ENCODE measurements at regions not wholly inside any gene's neighbourhood (a gene's known extent, or its start where the extent isn't known, plus 50 kb on each side); places are given as distances from the start of the nearest gene placed in this dataset.

DNA sequence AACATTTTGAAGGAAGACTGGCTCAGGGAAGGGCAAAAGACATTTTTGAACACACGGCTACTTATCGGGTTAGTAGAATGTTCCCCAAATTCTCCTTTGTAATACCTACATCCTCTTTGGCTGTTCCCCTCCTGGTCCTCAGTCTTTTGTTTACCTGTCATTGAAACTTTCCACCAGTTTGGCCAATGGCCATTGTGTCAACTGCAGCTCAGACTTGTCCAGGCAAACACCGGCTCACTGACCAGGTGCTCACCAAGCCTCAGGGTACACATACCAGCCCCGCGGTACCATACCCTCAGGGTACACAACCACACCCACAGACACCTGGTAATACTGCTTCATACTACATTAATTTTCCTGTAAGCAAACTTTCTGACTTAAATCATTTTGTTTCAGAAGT, 84.8 kb upstream of the ZNF648 start:
- TF ChIP-seq, protein P1, sequence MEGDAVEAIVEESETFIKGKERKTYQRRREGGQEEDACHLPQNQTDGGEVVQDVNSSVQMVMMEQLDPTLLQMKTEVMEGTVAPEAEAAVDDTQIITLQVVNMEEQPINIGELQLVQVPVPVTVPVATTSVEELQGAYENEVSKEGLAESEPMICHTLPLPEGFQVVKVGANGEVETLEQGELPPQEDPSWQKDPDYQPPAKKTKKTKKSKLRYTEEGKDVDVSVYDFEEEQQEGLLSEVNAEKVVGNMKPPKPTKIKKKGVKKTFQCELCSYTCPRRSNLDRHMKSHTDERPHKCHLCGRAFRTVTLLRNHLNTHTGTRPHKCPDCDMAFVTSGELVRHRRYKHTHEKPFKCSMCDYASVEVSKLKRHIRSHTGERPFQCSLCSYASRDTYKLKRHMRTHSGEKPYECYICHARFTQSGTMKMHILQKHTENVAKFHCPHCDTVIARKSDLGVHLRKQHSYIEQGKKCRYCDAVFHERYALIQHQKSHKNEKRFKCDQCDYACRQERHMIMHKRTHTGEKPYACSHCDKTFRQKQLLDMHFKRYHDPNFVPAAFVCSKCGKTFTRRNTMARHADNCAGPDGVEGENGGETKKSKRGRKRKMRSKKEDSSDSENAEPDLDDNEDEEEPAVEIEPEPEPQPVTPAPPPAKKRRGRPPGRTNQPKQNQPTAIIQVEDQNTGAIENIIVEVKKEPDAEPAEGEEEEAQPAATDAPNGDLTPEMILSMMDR (IDR thresholded peaks at IDR 0.05; ENCODE audit: borderline replicate concordance, extremely low read depth, insufficient read depth): no peak
- H3K36me3 ChIP-seq (ENCODE audit: control insufficient read depth in 2 of 3, insufficient read depth in 3 of 3, low read length in 3 of 3): no peaks in the 10 kb centered on the region
- H3K9me3 ChIP-seq (ENCODE audit: control insufficient read depth in 2 of 3, insufficient read depth in 1 of 3, low read length in 3 of 3): no peaks in the 10 kb centered on the region
- H3K27me3 ChIP-seq (ENCODE audit: control insufficient read depth, insufficient read depth, low read length): no peaks in the 10 kb centered on the region
- no peak overlapping the region for H3K27ac ChIP-seq (ENCODE audit: low read depth in 2 of 2, low read length in 2 of 2)
- peaks cover 0 to 22% (median 17%) of the 10 kb centered on the region in 3 donors for H3K4me1 ChIP-seq (ENCODE audit: control insufficient read depth in 2 of 3, insufficient read depth in 2 of 3, low read depth in 1 of 3, low read length in 3 of 3)
- intact Hi-C loops (cut with DNase I): loop anchor here (10.0 kb wide), 1 partner anchor 249 kb away; the partner anchor contains the start of gene GLUL
- no peak overlapping the region for H3K9ac ChIP-seq (ENCODE audit: low read length in 3 of 3)
- FAIRE-seq: no peak
- no peak overlapping the region for H3K4me3 ChIP-seq (ENCODE audit: low read length in 3 of 3)
- DNase-seq: no peak

GRCh38 chr1:182145441-182145840, 83.9 kb upstream of the ZNF648 start:
- DNase-seq (no peak), FAIRE-seq (no peak)
- no peak overlapping the region for H3K9ac ChIP-seq (ENCODE audit: low read length in 3 of 3)
- TF ChIP-seq, protein P1 (IDR thresholded peaks at IDR 0.05; ENCODE audit: borderline replicate concordance, extremely low read depth, insufficient read depth): no peak
- no peak overlapping the region for H3K4me3 ChIP-seq (ENCODE audit: low read length in 3 of 3)
- peaks cover 0 to 22% (median 17%) of the 10 kb centered on the region in 3 donors for H3K4me1 ChIP-seq (ENCODE audit: control insufficient read depth in 2 of 3, insufficient read depth in 2 of 3, low read depth in 1 of 3, low read length in 3 of 3)
- H3K9me3 ChIP-seq (ENCODE audit: control insufficient read depth in 2 of 3, insufficient read depth in 1 of 3, low read length in 3 of 3): no peaks in the 10 kb centered on the region
- H3K36me3 ChIP-seq (ENCODE audit: control insufficient read depth in 2 of 3, insufficient read depth in 3 of 3, low read length in 3 of 3): no peaks in the 10 kb centered on the region
- H3K27ac ChIP-seq (ENCODE audit: low read depth in 2 of 2, low read length in 2 of 2): peak overlapping the region; percentile 61 to 91
- no peaks in the 10 kb centered on the region for H3K27me3 ChIP-seq (ENCODE audit: control insufficient read depth, insufficient read depth, low read length)
- intact Hi-C loops (cut with DNase I): loop anchor here (10.0 kb wide), 1 partner anchor 249 kb away; the partner anchor contains the start of gene GLUL

- no peak overlapping the region for H3K4me3 ChIP-seq (ENCODE audit: low read length in 3 of 3)
- DNase-seq (no peak), FAIRE-seq (no peak)
- no peaks in the 10 kb centered on the region for H3K9me3 ChIP-seq (ENCODE audit: control insufficient read depth in 2 of 3, insufficient read depth in 1 of 3, low read length in 3 of 3)
- H3K27ac ChIP-seq (ENCODE audit: low read depth in 2 of 2, low read length in 2 of 2): peak overlapping the region; percentile 91 to 93
- H3K4me1 ChIP-seq (ENCODE audit: control insufficient read depth in 2 of 3, insufficient read depth in 2 of 3, low read depth in 1 of 3, low read length in 3 of 3): peaks cover 0 to 22% (median 17%) of the 10 kb centered on the region in 3 donors
- intact Hi-C loops (cut with DNase I): loop anchor here (10.0 kb wide), 1 partner anchor 250 kb away; the partner anchor contains the start of gene GLUL
- TF ChIP-seq, protein P1 (IDR thresholded peaks at IDR 0.05; ENCODE audit: borderline replicate concordance, extremely low read depth, insufficient read depth): no peak
- H3K27me3 ChIP-seq (ENCODE audit: control insufficient read depth, insufficient read depth, low read length): no peaks in the 10 kb centered on the region
- H3K9ac ChIP-seq (ENCODE audit: low read length in 3 of 3): peak overlapping the region in 1 of 3 donors; percentile 57
- no peaks in the 10 kb centered on the region for H3K36me3 ChIP-seq (ENCODE audit: control insufficient read depth in 2 of 3, insufficient read depth in 3 of 3, low read length in 3 of 3)
Observed at GRCh38 chr1:182144646-182145030, 83.1 kb upstream of the ZNF648 start.

All from kidney (tissue), 13 donors.